ENCODE measurements at regions not wholly inside any gene's neighbourhood (a gene's known extent, or its start where the extent isn't known, plus 50 kb on each side); places are given as distances from the start of the nearest gene placed in this dataset.

DNA sequence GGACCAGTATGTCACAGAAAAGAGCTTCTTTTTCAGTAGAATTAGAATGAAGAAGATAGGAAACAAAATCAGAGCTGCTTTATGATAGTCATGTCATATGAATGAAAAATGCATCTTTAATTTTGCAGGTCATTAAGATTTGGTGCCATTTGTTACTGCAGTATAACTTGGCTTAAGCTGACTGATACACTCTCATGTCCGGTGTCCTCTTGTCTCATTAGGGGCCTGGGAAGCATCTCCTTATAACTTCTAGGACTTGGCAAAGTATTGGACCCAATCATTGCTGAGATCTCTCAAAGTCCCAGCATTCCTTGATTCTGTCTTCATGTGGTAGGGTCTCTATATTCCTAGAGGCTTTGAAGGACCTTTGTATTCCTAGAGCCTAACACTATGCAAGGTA, 559.4 kb downstream of the TOX3 start:
- TF ChIP-seq POLR2AphosphoS5 (IDR thresholded peaks at IDR 0.05) (no peak), POLR2A (IDR thresholded peaks at IDR 0.05) (no peak)
- TF ChIP-seq, protein P1, sequence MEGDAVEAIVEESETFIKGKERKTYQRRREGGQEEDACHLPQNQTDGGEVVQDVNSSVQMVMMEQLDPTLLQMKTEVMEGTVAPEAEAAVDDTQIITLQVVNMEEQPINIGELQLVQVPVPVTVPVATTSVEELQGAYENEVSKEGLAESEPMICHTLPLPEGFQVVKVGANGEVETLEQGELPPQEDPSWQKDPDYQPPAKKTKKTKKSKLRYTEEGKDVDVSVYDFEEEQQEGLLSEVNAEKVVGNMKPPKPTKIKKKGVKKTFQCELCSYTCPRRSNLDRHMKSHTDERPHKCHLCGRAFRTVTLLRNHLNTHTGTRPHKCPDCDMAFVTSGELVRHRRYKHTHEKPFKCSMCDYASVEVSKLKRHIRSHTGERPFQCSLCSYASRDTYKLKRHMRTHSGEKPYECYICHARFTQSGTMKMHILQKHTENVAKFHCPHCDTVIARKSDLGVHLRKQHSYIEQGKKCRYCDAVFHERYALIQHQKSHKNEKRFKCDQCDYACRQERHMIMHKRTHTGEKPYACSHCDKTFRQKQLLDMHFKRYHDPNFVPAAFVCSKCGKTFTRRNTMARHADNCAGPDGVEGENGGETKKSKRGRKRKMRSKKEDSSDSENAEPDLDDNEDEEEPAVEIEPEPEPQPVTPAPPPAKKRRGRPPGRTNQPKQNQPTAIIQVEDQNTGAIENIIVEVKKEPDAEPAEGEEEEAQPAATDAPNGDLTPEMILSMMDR (IDR thresholded peaks at IDR 0.05), result no peak

All from breast epithelium (tissue), 3 donors.